ENCODE measurements at regions not wholly inside any gene's neighbourhood (a gene's known extent, or its start where the extent isn't known, plus 50 kb on each side); places are given as distances from the start of the nearest gene placed in this dataset.

GRCh38 chr6:137763436-137763835 lies 103.6 kb upstream of the TNFAIP3 start:
- TF ChIP-seq CTCF (IDR thresholded peaks at IDR 0.05; ENCODE audit: low read depth, low read length, missing input control) (no peak), NR2F2 (IDR thresholded peaks at IDR 0.05) (no peak), HNF4A (conservative IDR thresholded peaks at IDR 0.05) (no peak), JUND (IDR thresholded peaks at IDR 0.05) (no peak), FOXA1 (IDR thresholded peaks at IDR 0.05) (no peak), YY1 (IDR thresholded peaks at IDR 0.05) (no peak), RAD21 (IDR thresholded peaks at IDR 0.05) (no peak), REST (IDR thresholded peaks at IDR 0.05) (no peak)
- no peaks in the 10 kb centered on the region for H3K4me1 ChIP-seq (ENCODE audit: control insufficient read depth in 4 of 4, insufficient read depth in 4 of 4, low read length in 3 of 4)
- no peaks in the 10 kb centered on the region for H3K27me3 ChIP-seq (ENCODE audit: control insufficient read depth in 4 of 4, insufficient read depth in 4 of 4, low read length in 3 of 4)
- no peaks in the 10 kb centered on the region for H3K9me3 ChIP-seq (ENCODE audit: control insufficient read depth in 4 of 4, low read length in 3 of 4)
- no peak overlapping the region for H3K9ac ChIP-seq (ENCODE audit: low read depth in 1 of 2, low read length in 2 of 2)
- WGBS, result 96% methylated on average over 1 of the region's 1 CpG
- no peaks in the 10 kb centered on the region for H3K36me3 ChIP-seq (ENCODE audit: control insufficient read depth in 4 of 4, insufficient read depth in 3 of 4, low read depth in 1 of 4, low read length in 3 of 4)
- H3K4me3 ChIP-seq (ENCODE audit: low read depth in 1 of 3, low read length in 3 of 3), result no peak overlapping the region
- H3K27ac ChIP-seq (ENCODE audit: low read depth in 1 of 2, low read length in 2 of 2), result no peak overlapping the region
- no peak for DNase-seq (ENCODE audit: low spot score)

- H3K27me3 ChIP-seq (ENCODE audit: control insufficient read depth in 4 of 4, insufficient read depth in 4 of 4, low read length in 3 of 4), result no peaks in the 10 kb centered on the region
- no peak for DNase-seq (ENCODE audit: low spot score)
These were observed 103.2 kb upstream of the TNFAIP3 start for GRCh38 chr6:137763886-137764285.

More at GRCh38 chr6:137763886-137764285, 103.2 kb upstream of the TNFAIP3 start:
- Histone ChIP-seq H3K4me1 (ENCODE audit: control insufficient read depth in 4 of 4, insufficient read depth in 4 of 4, low read length in 3 of 4) (no peaks in the 10 kb centered on the region), H3K4me3 (ENCODE audit: low read depth in 1 of 3, low read length in 3 of 3) (no peak overlapping the region), H3K9ac (ENCODE audit: low read depth in 1 of 2, low read length in 2 of 2) (no peak overlapping the region), H3K9me3 (ENCODE audit: control insufficient read depth in 4 of 4, low read length in 3 of 4) (no peaks in the 10 kb centered on the region), H3K27ac (ENCODE audit: low read depth in 1 of 2, low read length in 2 of 2) (no peak overlapping the region), H3K36me3 (ENCODE audit: control insufficient read depth in 4 of 4, insufficient read depth in 3 of 4, low read depth in 1 of 4, low read length in 3 of 4) (no peaks in the 10 kb centered on the region)
- WGBS, result 96% methylated on average over 1 of the region's 1 CpG
- TF ChIP-seq NR2F2 (IDR thresholded peaks at IDR 0.05) (no peak), JUND (IDR thresholded peaks at IDR 0.05) (no peak), HNF4A (conservative IDR thresholded peaks at IDR 0.05) (no peak), RAD21 (IDR thresholded peaks at IDR 0.05) (no peak), REST (IDR thresholded peaks at IDR 0.05) (no peak), ZBTB33 (IDR thresholded peaks at IDR 0.05) (no peak), RXRA (IDR thresholded peaks at IDR 0.05) (no peak), HNF4G (IDR thresholded peaks at IDR 0.05) (no peak), GABPA (IDR thresholded peaks at IDR 0.05 in 1 of 2, conservative IDR thresholded peaks at IDR 0.05 in 1 of 2) (no peak), CTCF (IDR thresholded peaks at IDR 0.05; ENCODE audit: low read depth, low read length, missing input control) (no peak), ATF3 (IDR thresholded peaks at IDR 0.05) (no peak), FOXA2 (IDR thresholded peaks at IDR 0.05) (no peak), SP1 (IDR thresholded peaks at IDR 0.05) (no peak), FOXA1 (IDR thresholded peaks at IDR 0.05) (no peak)
